Panc1 (cell line): ENCODE measurements at regions not wholly inside any gene's neighbourhood (a gene's known extent, or its start where the extent isn't known, plus 50 kb on each side); places are given as distances from the start of the nearest gene placed in this dataset.

Experiments used
- ATAC-seq: fragments of 200-7000 bp; cut with Tn5 transposase; 2 replicates; pipeline ENCODE4 v1.9.1; 2020; ENCODE audit warnings: mild to moderate bottlenecking, moderate library complexity
- BruUV-seq: library from RNA; stranded (reverse); fragments of 400-500 nt; replicated peaks from 2 replicates; lab custom pipeline; 2021; lab: Mats Ljungman, UMichigan
- CTCF ChIA-PET: fragments of 300-600 bp; sonication (Branson Sonifier 250); formaldehyde crosslinking; loops from one replicate; lab custom pipeline; 2022; ENCODE audit warnings: antibody characterized with exemption; lab: Charles Lee
- POLR2A ChIA-PET: fragments of 300-600 bp; sonication (Branson Sonifier 250); formaldehyde crosslinking; loops from one replicate; lab custom pipeline; 2022; ENCODE audit warnings: antibody characterized with exemption; lab: Charles Lee
- DNase-seq: peaks from one replicate; pipeline ENCODE4 v3.0.0-alpha.2; 2010; ENCODE audit warnings: low read depth, low spot score
- H3K27ac ChIP-seq: 2 replicates; pipeline ENCODE4 v1.5.1; 2011; ENCODE audit warnings: mild to moderate bottlenecking, low read length, inconsistent platforms
- H3K27me3 ChIP-seq: fragments of 200-500 bp; sonication (Bioruptor generic); 2 replicates; pipeline ENCODE4 v1.6.0; 2014; ENCODE audit warnings: low read length, inconsistent platforms; ENCODE audit not compliant: control insufficient read depth, insufficient read depth
- H3K36me3 ChIP-seq: fragments of 200-500 bp; sonication (Bioruptor generic); 2 replicates; pipeline ENCODE4 v1.5.1; 2014; ENCODE audit warnings: inconsistent platforms, mild to moderate bottlenecking, low read length, moderate library complexity; ENCODE audit not compliant: control insufficient read depth, insufficient read depth
- H3K4me1 ChIP-seq: 2 replicates; pipeline ENCODE4 v1.5.1; 2011; ENCODE audit warnings: inconsistent platforms, mild to moderate bottlenecking, low read length, moderate library complexity; ENCODE audit not compliant: control insufficient read depth, insufficient read depth
- H3K4me3 ChIP-seq, 2 experiments: 2 replicates each; pipeline ENCODE4 v1.5.1; 2011 to 2012; ENCODE audit warnings: low read depth in 2 of 2, low read length in 2 of 2, mild to moderate bottlenecking in 2 of 2, inconsistent platforms in 1 of 2, moderate library complexity in 1 of 2
- H3K9me3 ChIP-seq: fragments of 200-500 bp; sonication (Bioruptor generic); 2 replicates; pipeline ENCODE4 v1.5.1; 2014; ENCODE audit warnings: low read depth, mild to moderate bottlenecking, inconsistent platforms, low read length, moderate library complexity; ENCODE audit not compliant: control insufficient read depth, insufficient read depth
- POLR2AphosphoS5 ChIP-seq: IDR thresholded peaks from 2 replicates; pipeline ENCODE4 v1.6.1; 2012; ENCODE audit warnings: mild to moderate bottlenecking, low read depth, low read length, moderate library complexity
- SIN3A ChIP-seq: IDR thresholded peaks from 2 replicates; pipeline ENCODE4 v1.6.1; 2012; ENCODE audit warnings: low read depth, mild to moderate bottlenecking, low read length, moderate library complexity, borderline replicate concordance; ENCODE audit not compliant: insufficient read depth
- TCF7L2 ChIP-seq: IDR thresholded peaks from 2 replicates; pipeline ENCODE4 v1.6.1; 2011; ENCODE audit warnings: mild to moderate bottlenecking, low read depth, low read length, inconsistent platforms
- in situ Hi-C: cut with HindIII; loops from 2 replicates; pipeline ENCODE4 v1.10.0; 2016; ENCODE audit warnings: low sequenced_read_pairs, low pct_unique_long_range_greater_than_20kb
- intact Hi-C: fragments of 100-400 bp; cut with micrococcal nuclease; formaldehyde crosslinking; loops from one replicate; pipeline ENCODE4 v1.10.0; 2022; ENCODE audit not compliant: unreplicated experiment
- TF ChIP-seq, protein P1 (sequence below): fragments of 450-650 bp; IDR thresholded peaks from 2 replicates; pipeline ENCODE4 v1.5.1; 2017; ENCODE audit warnings: mild to moderate bottlenecking
- TF ChIP-seq, protein P2 (sequence below), 2 experiments: IDR thresholded peaks; 2 replicates each; pipeline ENCODE4 v1.6.1; 2011 to 2012; ENCODE audit warnings: low read depth in 2 of 2, control low read depth in 1 of 2, low read length in 1 of 2, mild to moderate bottlenecking in 1 of 2, moderate library complexity in 1 of 2; ENCODE audit not compliant: insufficient read depth in 1 of 2

DNA sequence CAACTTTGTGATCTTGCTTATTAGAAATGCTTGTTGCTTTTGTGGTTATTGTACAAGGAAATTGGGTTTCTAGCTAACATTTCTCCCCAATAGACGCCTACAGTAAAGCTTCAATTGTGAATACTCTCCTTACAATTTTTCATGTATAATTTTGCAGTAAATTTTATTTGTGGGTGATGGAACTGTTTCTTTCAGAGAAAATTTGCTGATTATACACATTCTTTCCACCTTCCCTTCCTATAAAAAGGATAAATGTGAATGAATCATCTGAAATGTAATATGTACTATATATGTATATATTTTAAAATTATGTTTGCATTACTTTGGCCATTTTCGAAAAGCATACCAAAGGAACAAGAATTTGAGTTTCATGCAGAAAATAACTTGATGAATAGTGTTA, 162.7 kb upstream of the CRBN start:
- in situ Hi-C loops (no loop called here), intact Hi-C loops (no loop called here)
- no peaks in the 10 kb centered on the region for H3K36me3 ChIP-seq
- H3K27ac ChIP-seq: no peak overlapping the region
- CTCF ChIA-PET: no interaction called here
- no peak for TF ChIP-seq SIN3A
- no peak for TF ChIP-seq TCF7L2
- TF ChIP-seq, protein P1, sequence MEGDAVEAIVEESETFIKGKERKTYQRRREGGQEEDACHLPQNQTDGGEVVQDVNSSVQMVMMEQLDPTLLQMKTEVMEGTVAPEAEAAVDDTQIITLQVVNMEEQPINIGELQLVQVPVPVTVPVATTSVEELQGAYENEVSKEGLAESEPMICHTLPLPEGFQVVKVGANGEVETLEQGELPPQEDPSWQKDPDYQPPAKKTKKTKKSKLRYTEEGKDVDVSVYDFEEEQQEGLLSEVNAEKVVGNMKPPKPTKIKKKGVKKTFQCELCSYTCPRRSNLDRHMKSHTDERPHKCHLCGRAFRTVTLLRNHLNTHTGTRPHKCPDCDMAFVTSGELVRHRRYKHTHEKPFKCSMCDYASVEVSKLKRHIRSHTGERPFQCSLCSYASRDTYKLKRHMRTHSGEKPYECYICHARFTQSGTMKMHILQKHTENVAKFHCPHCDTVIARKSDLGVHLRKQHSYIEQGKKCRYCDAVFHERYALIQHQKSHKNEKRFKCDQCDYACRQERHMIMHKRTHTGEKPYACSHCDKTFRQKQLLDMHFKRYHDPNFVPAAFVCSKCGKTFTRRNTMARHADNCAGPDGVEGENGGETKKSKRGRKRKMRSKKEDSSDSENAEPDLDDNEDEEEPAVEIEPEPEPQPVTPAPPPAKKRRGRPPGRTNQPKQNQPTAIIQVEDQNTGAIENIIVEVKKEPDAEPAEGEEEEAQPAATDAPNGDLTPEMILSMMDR: no peak
- TF ChIP-seq POLR2AphosphoS5: no peak
- TF ChIP-seq, protein P2, sequence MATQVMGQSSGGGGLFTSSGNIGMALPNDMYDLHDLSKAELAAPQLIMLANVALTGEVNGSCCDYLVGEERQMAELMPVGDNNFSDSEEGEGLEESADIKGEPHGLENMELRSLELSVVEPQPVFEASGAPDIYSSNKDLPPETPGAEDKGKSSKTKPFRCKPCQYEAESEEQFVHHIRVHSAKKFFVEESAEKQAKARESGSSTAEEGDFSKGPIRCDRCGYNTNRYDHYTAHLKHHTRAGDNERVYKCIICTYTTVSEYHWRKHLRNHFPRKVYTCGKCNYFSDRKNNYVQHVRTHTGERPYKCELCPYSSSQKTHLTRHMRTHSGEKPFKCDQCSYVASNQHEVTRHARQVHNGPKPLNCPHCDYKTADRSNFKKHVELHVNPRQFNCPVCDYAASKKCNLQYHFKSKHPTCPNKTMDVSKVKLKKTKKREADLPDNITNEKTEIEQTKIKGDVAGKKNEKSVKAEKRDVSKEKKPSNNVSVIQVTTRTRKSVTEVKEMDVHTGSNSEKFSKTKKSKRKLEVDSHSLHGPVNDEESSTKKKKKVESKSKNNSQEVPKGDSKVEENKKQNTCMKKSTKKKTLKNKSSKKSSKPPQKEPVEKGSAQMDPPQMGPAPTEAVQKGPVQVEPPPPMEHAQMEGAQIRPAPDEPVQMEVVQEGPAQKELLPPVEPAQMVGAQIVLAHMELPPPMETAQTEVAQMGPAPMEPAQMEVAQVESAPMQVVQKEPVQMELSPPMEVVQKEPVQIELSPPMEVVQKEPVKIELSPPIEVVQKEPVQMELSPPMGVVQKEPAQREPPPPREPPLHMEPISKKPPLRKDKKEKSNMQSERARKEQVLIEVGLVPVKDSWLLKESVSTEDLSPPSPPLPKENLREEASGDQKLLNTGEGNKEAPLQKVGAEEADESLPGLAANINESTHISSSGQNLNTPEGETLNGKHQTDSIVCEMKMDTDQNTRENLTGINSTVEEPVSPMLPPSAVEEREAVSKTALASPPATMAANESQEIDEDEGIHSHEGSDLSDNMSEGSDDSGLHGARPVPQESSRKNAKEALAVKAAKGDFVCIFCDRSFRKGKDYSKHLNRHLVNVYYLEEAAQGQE (IDR thresholded peaks at IDR 0.05; ENCODE audit: insufficient read depth in 1 of 2, low read depth in 2 of 2, low read length in 1 of 2): no peak
- BruUV-seq: no TSS peak
- H3K4me3 ChIP-seq: no peak overlapping the region
- no peaks in the 10 kb centered on the region for H3K9me3 ChIP-seq
- POLR2A ChIA-PET: no interaction called here
- ATAC-seq (no peak), DNase-seq (no peak)
- no peaks in the 10 kb centered on the region for H3K27me3 ChIP-seq
- H3K4me1 ChIP-seq: no peaks in the 10 kb centered on the region

DNA sequence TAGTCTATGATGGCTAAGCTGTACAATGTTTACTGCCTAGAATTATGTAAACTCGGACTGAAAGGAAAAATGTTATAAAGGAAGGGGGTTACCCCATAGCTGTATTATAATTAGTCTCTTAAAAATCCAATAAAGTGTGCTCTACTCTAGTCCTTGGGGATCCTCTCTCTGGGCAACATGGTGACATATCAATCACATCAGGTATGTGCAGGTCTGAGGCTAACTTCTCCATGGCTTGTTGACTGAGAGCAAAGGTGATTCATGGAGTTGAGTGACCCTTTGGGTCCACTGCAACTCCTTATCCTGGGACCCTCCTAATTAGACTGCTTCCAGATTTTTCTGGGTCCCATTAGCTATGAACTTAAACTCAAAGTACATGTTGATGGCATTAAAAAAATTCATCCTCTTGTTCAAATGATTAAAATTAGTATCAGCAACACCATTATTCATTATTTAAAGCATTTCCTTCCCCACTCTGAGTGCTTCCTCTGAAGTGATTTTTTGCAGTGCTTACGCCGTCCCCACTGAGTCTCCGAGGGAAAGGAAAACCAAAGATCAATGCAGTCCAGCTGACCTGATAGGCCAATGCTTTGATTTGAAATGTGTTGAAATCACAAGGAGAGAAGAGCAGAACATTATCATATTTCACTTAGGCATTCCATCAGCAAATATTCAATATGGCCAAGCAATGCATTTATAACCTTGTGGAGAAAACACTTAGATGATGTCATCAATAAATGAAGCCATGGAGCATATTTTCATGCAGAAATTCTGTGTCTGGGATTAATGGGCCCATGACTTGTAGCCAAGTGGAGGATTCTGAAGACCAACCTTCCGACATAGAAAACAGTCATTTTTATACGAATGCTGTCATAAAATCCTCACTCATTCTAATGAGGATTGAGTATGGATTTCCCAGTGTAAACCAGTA, 161.7 kb upstream of the CRBN start:
- ChIA-PET CTCF (no interaction called here), POLR2A (no interaction called here)
- no peaks in the 10 kb centered on the region for H3K4me1 ChIP-seq
- H3K9me3 ChIP-seq: no peaks in the 10 kb centered on the region
- H3K27me3 ChIP-seq: no peaks in the 10 kb centered on the region
- H3K27ac ChIP-seq: no peak overlapping the region
- TF ChIP-seq, protein P1: no peak
- no peak for TF ChIP-seq POLR2AphosphoS5
- no peak for TF ChIP-seq SIN3A
- no peak for TF ChIP-seq TCF7L2
- TF ChIP-seq, protein P2 (IDR thresholded peaks at IDR 0.05; ENCODE audit: insufficient read depth in 1 of 2, low read depth in 2 of 2, low read length in 1 of 2): no peak
- in situ Hi-C loops: no loop called here
- intact Hi-C loops: no loop called here
- no peaks in the 10 kb centered on the region for H3K36me3 ChIP-seq
- no peak overlapping the region for H3K4me3 ChIP-seq
- no TSS peak for BruUV-seq
- ATAC-seq (no peak), DNase-seq (no peak)
